IMR-90 (cell line): ENCODE measurements at regions not wholly inside any gene's neighbourhood (a gene's known extent, or its start where the extent isn't known, plus 50 kb on each side); places are given as distances from the start of the nearest gene placed in this dataset.

ENCODE experiments used
- ATAC-seq: fragments of 200-7000 bp; cut with Tn5 transposase; 2 replicates; pipeline ENCODE4 v1.9.1; 2020; ENCODE audit warnings: low read depth, mild to moderate bottlenecking, moderate library complexity
- BruUV-seq: library from RNA; stranded (reverse); fragments of 400-500 nt; replicated peaks from 2 replicates; lab custom pipeline; 2021; lab: Mats Ljungman, UMichigan
- CTCF ChIA-PET: fragments of 300-600 bp; formaldehyde crosslinking; extraction: SDS; loops from one replicate; lab custom pipeline; 2021; ENCODE audit warnings: antibody characterized with exemption; lab: Yijun Ruan, JAX
- POLR2A ChIA-PET: fragments of 300-600 bp; sonication (Branson Sonifier 250); formaldehyde crosslinking; loops from one replicate; lab custom pipeline; 2022; ENCODE audit warnings: antibody characterized with exemption; ENCODE audit not compliant: unreplicated experiment; lab: Charles Lee
- DNase-seq: peaks from one replicate; pipeline ENCODE4 v3.0.0; 2013
- H2AFZ ChIP-seq: replicated peaks from 2 replicates; pipeline ENCODE3; 2013; ENCODE audit warnings: low read length, mild to moderate bottlenecking; ENCODE audit not compliant: poor library complexity
- H2AK5ac ChIP-seq: 2 replicates; pipeline ENCODE4 v1.6.1; 2013; ENCODE audit warnings: low read depth, low read length, inconsistent platforms
- H2AK9ac ChIP-seq: replicated peaks from 2 replicates; pipeline ENCODE3; 2013; ENCODE audit warnings: mild to moderate bottlenecking, low read depth, low read length, moderate library complexity; ENCODE audit not compliant: poor library complexity
- H2BK120ac ChIP-seq: 2 replicates; pipeline ENCODE4 v1.6.1; 2013; ENCODE audit warnings: low read depth, low read length, inconsistent platforms
- H2BK15ac ChIP-seq: 3 replicates; pipeline ENCODE4 v1.6.1; 2013; ENCODE audit warnings: low read depth, low read length, inconsistent platforms
- H2BK20ac ChIP-seq: 2 replicates; pipeline ENCODE4 v1.6.1; 2013; ENCODE audit warnings: low read depth, mild to moderate bottlenecking, inconsistent platforms, low read length, moderate library complexity
- H2BK5ac ChIP-seq: 2 replicates; pipeline ENCODE4 v1.6.1; 2013; ENCODE audit warnings: mild to moderate bottlenecking, low read depth, low read length, inconsistent platforms; ENCODE audit not compliant: poor library complexity, severe bottlenecking
- H3K14ac ChIP-seq: replicated peaks from 2 replicates; pipeline ENCODE4 v1.6.1; 2013; ENCODE audit warnings: low read depth, low read length, inconsistent platforms
- H3K18ac ChIP-seq: 2 replicates; pipeline ENCODE4 v1.6.1; 2013; ENCODE audit warnings: low read depth, low read length, control low read depth
- H3K23ac ChIP-seq: 2 replicates; pipeline ENCODE4 v1.6.1; 2013; ENCODE audit warnings: low read depth, low read length, inconsistent platforms
- H3K27ac ChIP-seq: 2 replicates; pipeline ENCODE4 v1.5.1; 2013; ENCODE audit warnings: mild to moderate bottlenecking, control low read depth, low read length; ENCODE audit not compliant: insufficient read depth
- H3K27me3 ChIP-seq: 2 replicates; pipeline ENCODE4 v1.6.1; 2013; ENCODE audit warnings: low read length; ENCODE audit not compliant: control insufficient read depth, insufficient read depth
- H3K36me3 ChIP-seq: 2 replicates; pipeline ENCODE4 v1.6.1; 2013; ENCODE audit warnings: low read length, mixed read lengths; ENCODE audit not compliant: control insufficient read depth, insufficient read depth
- H3K4ac ChIP-seq: 2 replicates; pipeline ENCODE4 v1.6.1; 2013; ENCODE audit warnings: low read depth, low read length, inconsistent platforms
- H3K4me1 ChIP-seq: 2 replicates; pipeline ENCODE4 v1.6.1; 2013; ENCODE audit warnings: low read length, mixed read lengths; ENCODE audit not compliant: control insufficient read depth, insufficient read depth
- H3K4me2 ChIP-seq: 2 replicates; pipeline ENCODE4 v1.6.1; 2013; ENCODE audit warnings: low read depth, mild to moderate bottlenecking, control low read depth, low read length, moderate library complexity
- H3K4me3 ChIP-seq: 2 replicates; pipeline ENCODE4 v1.5.1; 2013; ENCODE audit warnings: low read depth, mild to moderate bottlenecking, control low read depth, low read length, moderate library complexity; ENCODE audit not compliant: insufficient read depth
- H3K56ac ChIP-seq: 2 replicates; pipeline ENCODE4 v1.6.1; 2013; ENCODE audit warnings: low read length, inconsistent platforms; ENCODE audit not compliant: insufficient read depth; ENCODE audit errors: extremely low read depth
- H3K79me1 ChIP-seq, 2 experiments: 2 replicates each; pipeline ENCODE4 v1.6.1; 2013; ENCODE audit warnings: low read length in 2 of 2, inconsistent platforms in 1 of 2, low read depth in 1 of 2
- H3K9ac ChIP-seq: 2 replicates; pipeline ENCODE4 v1.6.1; 2013; ENCODE audit warnings: low read depth, low read length, control low read depth
- H3K9me1 ChIP-seq: 2 replicates; pipeline ENCODE4 v1.6.1; 2013; ENCODE audit warnings: low read length, inconsistent platforms; ENCODE audit not compliant: insufficient read depth
- H3K9me3 ChIP-seq: 2 replicates; pipeline ENCODE4 v1.6.1; 2013; ENCODE audit warnings: low read length; ENCODE audit not compliant: control insufficient read depth, insufficient read depth
- H4K20me1 ChIP-seq: 2 replicates; pipeline ENCODE4 v1.6.1; 2013; ENCODE audit warnings: low read length, inconsistent platforms; ENCODE audit not compliant: insufficient read depth
- H4K5ac ChIP-seq: 2 replicates; pipeline ENCODE4 v1.6.1; 2013; ENCODE audit warnings: mild to moderate bottlenecking, low read depth, low read length, control low read depth
- H4K8ac ChIP-seq, 2 experiments: 2 replicates each; pipeline ENCODE4 v1.6.1; 2013; ENCODE audit warnings: low read depth in 2 of 2, low read length in 2 of 2, control low read depth in 1 of 2, inconsistent platforms in 1 of 2
- H4K91ac ChIP-seq: 2 replicates; pipeline ENCODE4 v1.6.1; 2013; ENCODE audit warnings: low read depth, low read length, inconsistent platforms; ENCODE audit not compliant: insufficient read depth
- CHD1 ChIP-seq: IDR thresholded peaks from 2 replicates; pipeline ENCODE4 v1.6.1; 2012; ENCODE audit warnings: low read depth, low read length, improper control_type of control experiment
- FOS ChIP-seq: fragments of 150-350 bp; IDR thresholded peaks from 2 replicates; pipeline ENCODE4 v1.6.1; 2016; ENCODE audit warnings: low read depth, low read length
- MAFK ChIP-seq: IDR thresholded peaks from 2 replicates; pipeline ENCODE4 v1.6.1; 2012; ENCODE audit warnings: low read depth, low read length, improper control_type of control experiment
- MAZ ChIP-seq: IDR thresholded peaks from 2 replicates; pipeline ENCODE4 v1.6.1; 2012; ENCODE audit warnings: low read depth, mild to moderate bottlenecking, low read length, improper control_type of control experiment, moderate library complexity, borderline replicate concordance
- NFE2L2 ChIP-seq: fragments of 150-350 bp; IDR thresholded peaks from 2 replicates; pipeline ENCODE4 v1.6.1; 2016; ENCODE audit warnings: low read depth, mild to moderate bottlenecking, low read length
- POLR2A ChIP-seq: IDR thresholded peaks from 2 replicates; pipeline ENCODE4 v1.6.1; 2012; ENCODE audit warnings: mild to moderate bottlenecking, low read depth, low read length
- SMC3 ChIP-seq: fragments of 150-350 bp; IDR thresholded peaks from 2 replicates; pipeline ENCODE4 v1.6.1; 2016; ENCODE audit warnings: low read depth, mild to moderate bottlenecking, antibody characterized with exemption, low read length, moderate library complexity
- WGBS, 2 experiments: methylation state at CpG; one replicate each; pipeline versions ENCODE4 v1.1.5 to v1.1.7; 2013; ENCODE audit warnings: missing lambda C conversion rate in 2 of 2; ENCODE audit not compliant: insufficient read length in 1 of 2; ENCODE audit errors: extremely low coverage in 2 of 2; 5-methylcytosine and 5-hydroxymethylcytosine counted together
- dilution Hi-C: fragments of 300-500 bp; cut with HindIII; formaldehyde crosslinking; loops from one replicate; pipeline ENCODE4 v1.14.3; 2018; ENCODE audit warnings: low sequenced_read_pairs; ENCODE audit not compliant: unreplicated experiment
- in situ Hi-C: fragments of 300-500 bp; cut with MboI; formaldehyde crosslinking; loops from 3 replicates; pipeline ENCODE4 v1.14.3; 2019; ENCODE audit warnings: low sequenced_read_pairs, inconsistent platforms, mixed read lengths
- intact Hi-C: fragments of 100-400 bp; cut with micrococcal nuclease; formaldehyde crosslinking; loops from 2 replicates; pipeline ENCODE4 v1.10.0; 2022
- TF ChIP-seq, protein P1 (sequence below): conservative IDR thresholded peaks from 2 replicates; pipeline ENCODE4 v1.5.1; 2012; ENCODE audit warnings: mild to moderate bottlenecking, low read depth, low read length, improper control_type of control experiment
- TF ChIP-seq, protein P2 (sequence below): fragments of 150-350 bp; IDR thresholded peaks from 2 replicates; pipeline ENCODE4 v1.6.1; 2016; ENCODE audit warnings: low read depth, mild to moderate bottlenecking, low read length, moderate library complexity, borderline replicate concordance
- TF ChIP-seq, protein P3 (sequence below): fragments of 150-350 bp; IDR thresholded peaks from 2 replicates; pipeline ENCODE4 v1.6.1; 2017; ENCODE audit warnings: mild to moderate bottlenecking, antibody characterized with exemption, low read length, low read depth

DNA sequence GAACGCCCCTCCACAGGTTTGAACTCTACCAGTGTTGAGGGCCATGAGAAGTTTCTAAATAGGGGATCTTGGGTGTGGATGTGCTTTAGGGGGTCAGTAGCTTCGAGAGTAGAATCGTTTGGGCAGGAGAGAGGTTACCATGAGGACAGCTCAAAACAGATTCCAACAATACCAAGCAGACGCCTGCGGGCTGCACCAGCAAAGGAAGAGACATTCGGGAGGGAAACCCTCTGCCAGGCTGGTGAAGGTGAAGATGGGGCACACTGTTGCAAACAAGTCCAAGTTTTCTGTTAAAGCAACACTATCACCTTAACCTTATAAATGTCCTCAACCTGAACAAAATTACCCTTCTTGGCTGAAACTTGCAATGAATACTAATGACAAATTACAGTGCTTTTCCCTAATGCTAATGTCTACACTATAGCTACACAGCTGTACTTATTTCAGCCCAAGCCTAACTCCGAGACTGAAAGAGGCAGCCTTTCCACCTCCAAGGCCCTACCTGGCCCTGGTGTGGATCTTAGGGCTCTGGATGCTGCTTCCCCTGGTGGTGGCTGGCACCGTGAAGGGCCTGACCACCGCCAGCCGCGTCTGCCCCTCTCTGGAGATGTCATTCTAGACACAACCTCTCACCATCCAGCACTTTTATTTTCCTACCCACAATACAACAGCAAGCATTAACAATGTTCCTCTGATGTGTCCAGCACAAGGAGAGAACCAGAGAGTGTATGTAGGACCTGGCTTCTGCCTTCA, 80.1 kb downstream of the DLL1 start:
- WGBS, 2 experiments = no CpG with 5 or more reads among the region's 11 CpGs

More for the DNA sequence above, 80.1 kb downstream of the DLL1 start:
- no peak overlapping the region for H3K9ac ChIP-seq
- dilution Hi-C loops (no loop called here), in situ Hi-C loops (no loop called here), intact Hi-C loops (no loop called here)
- ChIA-PET CTCF (no interaction called here), POLR2A (no interaction called here)
- no peak overlapping the region for H4K5ac ChIP-seq
- H3K4me2 ChIP-seq = no peak overlapping the region
- no peaks in the 10 kb centered on the region for H3K9me1 ChIP-seq
- no peak overlapping the region for H2BK5ac ChIP-seq
- H3K23ac ChIP-seq = no peak overlapping the region
- H3K36me3 ChIP-seq = no peaks in the 10 kb centered on the region
- H4K8ac ChIP-seq = no peak overlapping the region
- no peak overlapping the region for H3K27ac ChIP-seq
- no peak overlapping the region for H4K91ac ChIP-seq
- no peaks in the 10 kb centered on the region for H3K4me1 ChIP-seq
- BruUV-seq = no TSS peak
- DNase-seq (no peak), ATAC-seq (no peak)
- TF ChIP-seq CHD1 (no peak), FOS (no peak), MAFK (no peak), SMC3 (no peak), MAZ (no peak), NFE2L2 (no peak), POLR2A (no peak)
- TF ChIP-seq, protein P1, sequence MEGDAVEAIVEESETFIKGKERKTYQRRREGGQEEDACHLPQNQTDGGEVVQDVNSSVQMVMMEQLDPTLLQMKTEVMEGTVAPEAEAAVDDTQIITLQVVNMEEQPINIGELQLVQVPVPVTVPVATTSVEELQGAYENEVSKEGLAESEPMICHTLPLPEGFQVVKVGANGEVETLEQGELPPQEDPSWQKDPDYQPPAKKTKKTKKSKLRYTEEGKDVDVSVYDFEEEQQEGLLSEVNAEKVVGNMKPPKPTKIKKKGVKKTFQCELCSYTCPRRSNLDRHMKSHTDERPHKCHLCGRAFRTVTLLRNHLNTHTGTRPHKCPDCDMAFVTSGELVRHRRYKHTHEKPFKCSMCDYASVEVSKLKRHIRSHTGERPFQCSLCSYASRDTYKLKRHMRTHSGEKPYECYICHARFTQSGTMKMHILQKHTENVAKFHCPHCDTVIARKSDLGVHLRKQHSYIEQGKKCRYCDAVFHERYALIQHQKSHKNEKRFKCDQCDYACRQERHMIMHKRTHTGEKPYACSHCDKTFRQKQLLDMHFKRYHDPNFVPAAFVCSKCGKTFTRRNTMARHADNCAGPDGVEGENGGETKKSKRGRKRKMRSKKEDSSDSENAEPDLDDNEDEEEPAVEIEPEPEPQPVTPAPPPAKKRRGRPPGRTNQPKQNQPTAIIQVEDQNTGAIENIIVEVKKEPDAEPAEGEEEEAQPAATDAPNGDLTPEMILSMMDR = no peak
- TF ChIP-seq, protein P2, sequence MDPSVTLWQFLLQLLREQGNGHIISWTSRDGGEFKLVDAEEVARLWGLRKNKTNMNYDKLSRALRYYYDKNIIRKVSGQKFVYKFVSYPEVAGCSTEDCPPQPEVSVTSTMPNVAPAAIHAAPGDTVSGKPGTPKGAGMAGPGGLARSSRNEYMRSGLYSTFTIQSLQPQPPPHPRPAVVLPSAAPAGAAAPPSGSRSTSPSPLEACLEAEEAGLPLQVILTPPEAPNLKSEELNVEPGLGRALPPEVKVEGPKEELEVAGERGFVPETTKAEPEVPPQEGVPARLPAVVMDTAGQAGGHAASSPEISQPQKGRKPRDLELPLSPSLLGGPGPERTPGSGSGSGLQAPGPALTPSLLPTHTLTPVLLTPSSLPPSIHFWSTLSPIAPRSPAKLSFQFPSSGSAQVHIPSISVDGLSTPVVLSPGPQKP = no peak
- TF ChIP-seq, protein P3, sequence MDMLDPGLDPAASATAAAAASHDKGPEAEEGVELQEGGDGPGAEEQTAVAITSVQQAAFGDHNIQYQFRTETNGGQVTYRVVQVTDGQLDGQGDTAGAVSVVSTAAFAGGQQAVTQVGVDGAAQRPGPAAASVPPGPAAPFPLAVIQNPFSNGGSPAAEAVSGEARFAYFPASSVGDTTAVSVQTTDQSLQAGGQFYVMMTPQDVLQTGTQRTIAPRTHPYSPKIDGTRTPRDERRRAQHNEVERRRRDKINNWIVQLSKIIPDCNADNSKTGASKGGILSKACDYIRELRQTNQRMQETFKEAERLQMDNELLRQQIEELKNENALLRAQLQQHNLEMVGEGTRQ = no peak
- H3K56ac ChIP-seq = no peak overlapping the region
- H3K27me3 ChIP-seq = no peaks in the 10 kb centered on the region
- H2AK5ac ChIP-seq = no peak overlapping the region
- no peak overlapping the region for H2BK20ac ChIP-seq
- no peak overlapping the region for H3K4me3 ChIP-seq
- no peak overlapping the region for H2AK9ac ChIP-seq
- peaks cover 28% of the 10 kb centered on the region for H3K9me3 ChIP-seq
- H4K20me1 ChIP-seq = no peaks in the 10 kb centered on the region
- H2AFZ ChIP-seq = no peak overlapping the region
- no peak overlapping the region for H3K14ac ChIP-seq
- no peak overlapping the region for H3K4ac ChIP-seq
- no peak overlapping the region for H2BK15ac ChIP-seq
- no peaks in the 10 kb centered on the region for H3K79me1 ChIP-seq
- H3K18ac ChIP-seq = no peak overlapping the region
- H2BK120ac ChIP-seq = no peak overlapping the region
